OCI-LY7 (cell line): ENCODE measurements at regions not wholly inside any gene's neighbourhood (a gene's known extent, or its start where the extent isn't known, plus 50 kb on each side); places are given as distances from the start of the nearest gene placed in this dataset.

Source experiments
- EZH2phosphoT487 ChIP-seq: fragments of 200-600 bp; sonication (generic); IDR thresholded peaks from 2 replicates; pipeline ENCODE4 v1.6.1; 2018; ENCODE audit warnings: low read depth, borderline replicate concordance, mild to moderate bottlenecking, mixed run types, antibody characterized with exemption, low read length, moderate library complexity, mixed read lengths
- TF ChIP-seq, protein P1 (sequence below): fragments of 200-600 bp; sonication (generic); conservative IDR thresholded peaks from 2 replicates; pipeline ENCODE4 v1.5.1; 2014; ENCODE audit warnings: mild to moderate bottlenecking, antibody characterized with exemption, low read length, moderate library complexity, mixed read lengths

DNA sequence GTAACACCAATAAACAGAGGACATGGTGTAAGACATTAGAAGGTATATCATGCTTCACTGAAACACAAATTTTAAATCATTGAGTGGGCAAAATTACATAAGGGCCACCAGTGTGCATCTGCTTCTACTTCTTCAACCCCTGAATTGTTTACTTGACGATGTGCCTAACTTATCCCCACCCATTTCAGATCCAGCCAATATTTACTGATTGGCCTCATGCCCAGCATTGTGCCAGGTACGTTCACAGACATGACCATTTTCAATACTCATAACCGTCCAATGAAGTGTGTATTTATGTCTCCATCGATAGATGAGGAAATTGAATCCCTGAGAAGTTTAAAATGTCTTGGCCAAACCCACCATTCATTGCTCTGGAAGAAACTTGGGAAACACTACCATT, 208.3 kb upstream of the MID1 start:
- TF ChIP-seq, protein P1, sequence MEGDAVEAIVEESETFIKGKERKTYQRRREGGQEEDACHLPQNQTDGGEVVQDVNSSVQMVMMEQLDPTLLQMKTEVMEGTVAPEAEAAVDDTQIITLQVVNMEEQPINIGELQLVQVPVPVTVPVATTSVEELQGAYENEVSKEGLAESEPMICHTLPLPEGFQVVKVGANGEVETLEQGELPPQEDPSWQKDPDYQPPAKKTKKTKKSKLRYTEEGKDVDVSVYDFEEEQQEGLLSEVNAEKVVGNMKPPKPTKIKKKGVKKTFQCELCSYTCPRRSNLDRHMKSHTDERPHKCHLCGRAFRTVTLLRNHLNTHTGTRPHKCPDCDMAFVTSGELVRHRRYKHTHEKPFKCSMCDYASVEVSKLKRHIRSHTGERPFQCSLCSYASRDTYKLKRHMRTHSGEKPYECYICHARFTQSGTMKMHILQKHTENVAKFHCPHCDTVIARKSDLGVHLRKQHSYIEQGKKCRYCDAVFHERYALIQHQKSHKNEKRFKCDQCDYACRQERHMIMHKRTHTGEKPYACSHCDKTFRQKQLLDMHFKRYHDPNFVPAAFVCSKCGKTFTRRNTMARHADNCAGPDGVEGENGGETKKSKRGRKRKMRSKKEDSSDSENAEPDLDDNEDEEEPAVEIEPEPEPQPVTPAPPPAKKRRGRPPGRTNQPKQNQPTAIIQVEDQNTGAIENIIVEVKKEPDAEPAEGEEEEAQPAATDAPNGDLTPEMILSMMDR = no peak
- no peak for TF ChIP-seq EZH2phosphoT487
